NCI-H146 (cell line): ENCODE measurements at regions not wholly inside any gene's neighbourhood (a gene's known extent, or its start where the extent isn't known, plus 50 kb on each side); places are given as distances from the start of the nearest gene placed in this dataset.
"Not testable (repeated sequence)": the region's sequence is repeated elsewhere in the genome, so short reads cannot be mapped to it uniquely, and the experiment has no call there.

Experiments
- DNase-seq: peaks from one replicate; lab custom pipeline; 2025; lab: John Stamatoyannopoulos, UW

- peak; percentile 68 for DNase-seq
Observed at GRCh38 chr6:169014211-169015197, 239.1 kb downstream of the THBS2 start.

GRCh38 chr6:169009628-169010027 is 244.0 kb downstream of the THBS2 start:
- DNase-seq: no peak

- DNase-seq: no peak
Observed at GRCh38 chr6:169008641-169009257, 244.9 kb downstream of the THBS2 start.

GRCh38 chr6:169005166-169005565 is 248.5 kb downstream of the THBS2 start:
- no peak for DNase-seq

- no peak for DNase-seq
Observed at GRCh38 chr6:169000022-169000421, 253.6 kb downstream of the THBS2 start.

- no peak for DNase-seq
Observed at GRCh38 chr6:168999392-168999791, 254.3 kb downstream of the THBS2 start.

GRCh38 chr6:168996356-168996625 is 257.4 kb downstream of the THBS2 start:
- DNase-seq: no peak

- DNase-seq: no peak
Observed at GRCh38 chr6:168995526-168996355, 257.9 kb downstream of the THBS2 start.

GRCh38 chr6:168994956-168995355 is 258.7 kb downstream of the THBS2 start:
- DNase-seq: no peak

- no peak for DNase-seq
Observed at GRCh38 chr6:168992446-168993144, 261.1 kb downstream of the THBS2 start.

- not testable (repeated sequence) for DNase-seq
Observed at GRCh38 chr6:168991695-168992094, 262.0 kb downstream of the THBS2 start.

GRCh38 chr6:168990019-168990751 is 263.5 kb downstream of the THBS2 start:
- DNase-seq: no peak

- no peak for DNase-seq
Observed at GRCh38 chr6:168989421-168989820, 264.2 kb downstream of the THBS2 start.

- DNase-seq: no peak
Observed at GRCh38 chr6:168988801-168989200, 264.8 kb downstream of the THBS2 start.

GRCh38 chr6:168988280-168988679 is 265.4 kb downstream of the THBS2 start:
- no peak for DNase-seq

GRCh38 chr6:168985705-168986104 is 267.9 kb downstream of the THBS2 start:
- DNase-seq: no peak

GRCh38 chr6:168983925-168984324 is 269.7 kb downstream of the THBS2 start:
- DNase-seq: no peak

GRCh38 chr6:168981187-168981586 is 272.5 kb downstream of the THBS2 start:
- DNase-seq: no peak

- no peak for DNase-seq
Observed at GRCh38 chr6:168979254-168979653, 274.4 kb downstream of the THBS2 start.

GRCh38 chr6:168972128-168972527 is 281.5 kb downstream of the THBS2 start:
- DNase-seq: no peak

GRCh38 chr6:168971549-168971948 is 282.1 kb downstream of the THBS2 start:
- no peak for DNase-seq
